Stomach (tissue), 8 donors: ENCODE measurements at regions not wholly inside any gene's neighbourhood (a gene's known extent, or its start where the extent isn't known, plus 50 kb on each side); places are given as distances from the start of the nearest gene placed in this dataset.

Source experiments
- DNase-seq, 2 donors: peaks; one replicate each; pipeline versions ENCODE4 v3.0.0 to v3.0.0-alpha.2; 2013 to 2019
- H3K27ac ChIP-seq, 5 donors: fragments of 200-600 bp in 4 of 5; sonication (generic) in 4 of 5; one replicate each; pipeline ENCODE4 v1.5.1; 2013 to 2019; ENCODE audit warnings: mild to moderate bottlenecking in 1 of 5, moderate library complexity in 1 of 5
- H3K27me3 ChIP-seq, 3 donors: fragments of 200-600 bp; sonication (generic); one replicate each; pipeline ENCODE4 v1.5.1; 2017 to 2019; ENCODE audit warnings: mixed run types in 1 of 3
- H3K36me3 ChIP-seq, 4 donors: fragments of 200-600 bp; sonication (generic); 1 replicate in 3 of 4; 2 replicates in 1 of 4; pipeline ENCODE4 v1.5.1; 2016 to 2019
- H3K4me1 ChIP-seq, 4 donors: fragments of 200-600 bp; sonication (generic); one replicate each; pipeline ENCODE4 v1.5.1; 2016 to 2019
- H3K4me3 ChIP-seq, 4 donors: fragments of 200-600 bp; sonication (generic) in 3 of 4; one replicate each; pipeline ENCODE4 v1.5.1; 2016 to 2019; ENCODE audit warnings: mild to moderate bottlenecking in 1 of 4
- H3K9me3 ChIP-seq, 4 donors: fragments of 200-600 bp; sonication (generic); one replicate each; pipeline ENCODE4 v1.5.1; 2016 to 2019
- CTCF ChIP-seq, 7 experiments: fragments of 450-650 bp in 4 of 7; fragments of 200-600 bp in 3 of 7; sonication (generic) in 3 of 7; IDR thresholded peaks; one replicate each; pipeline ENCODE4 v1.5.1; 2016 to 2019; ENCODE audit warnings: antibody characterized with exemption in 7 of 7, control low read depth in 2 of 7, mild to moderate bottlenecking in 1 of 7
- EP300 ChIP-seq: sonication (generic); formaldehyde crosslinking; IDR thresholded peaks from one replicate; pipeline ENCODE4 v1.6.1; 2017; ENCODE audit warnings: antibody characterized with exemption
- POLR2A ChIP-seq, 4 donors: fragments of 450-650 bp; IDR thresholded peaks; one replicate each; pipeline ENCODE4 v1.6.1; 2016; ENCODE audit warnings: antibody characterized with exemption in 4 of 4, control low read depth in 2 of 4, mild to moderate bottlenecking in 1 of 4, moderate library complexity in 1 of 4
- POLR2AphosphoS5 ChIP-seq, 3 donors: sonication (generic); formaldehyde crosslinking; IDR thresholded peaks; one replicate each; pipeline ENCODE4 v1.6.1; 2016; ENCODE audit warnings: antibody characterized with exemption in 3 of 3
- WGBS, 5 donors: extraction: QIAGEN DNeasy Blood & Tissue Kit in 3 of 5; methylation state at CpG; one replicate each; pipeline versions ENCODE4 v1.1.5 to v1.1.7; 2013 to 2018; 5-methylcytosine and 5-hydroxymethylcytosine counted together
- intact Hi-C: fragments of 100-400 bp; cut with DNase I; formaldehyde crosslinking; loops from one replicate; pipeline ENCODE4 v1.15.1; 2023; ENCODE audit warnings: low total_unique reads
- donor health status: healthy with polysubstance abuse.
- donor health status: Bipolar disorder and iron deficiency.
- donor health status: healthy.

GRCh38 chr3:182524711-182525401, 268.4 kb upstream of the ATP11B start:
- WGBS, 5 donors, result 24 to 47% (median 35%) methylated on average over 5 of the region's 5 CpGs
- peak in 1 of 2 donors; percentile 69 for DNase-seq
- Histone ChIP-seq H3K27me3 (no peaks in the 10 kb centered on the region), H3K4me1 (peaks cover 0 to 3% (median 0%) of the 10 kb centered on the region in 4 donors), H3K9me3 (no peaks in the 10 kb centered on the region), H3K4me3 (no peak overlapping the region), H3K27ac (peak overlapping the region in 2 of 5 donors; percentile 2 to 22), H3K36me3 (no peaks in the 10 kb centered on the region)
- TF ChIP-seq EP300 (no peak), CTCF (IDR thresholded peaks at IDR 0.05) (no peak), POLR2A (IDR thresholded peaks at IDR 0.05) (no peak), POLR2AphosphoS5 (IDR thresholded peaks at IDR 0.05) (no peak)
- intact Hi-C loops, result no loop called here

- WGBS, 5 donors, result 69 to 80% (median 72%) methylated on average over 4 of the region's 4 CpGs
- Histone ChIP-seq H3K4me3 (no peak overlapping the region), H3K27me3 (no peaks in the 10 kb centered on the region), H3K27ac (no peak overlapping the region), H3K4me1 (peaks cover 0 to 3% (median 0%) of the 10 kb centered on the region in 4 donors), H3K9me3 (no peaks in the 10 kb centered on the region), H3K36me3 (no peaks in the 10 kb centered on the region)
- TF ChIP-seq CTCF (IDR thresholded peaks at IDR 0.05) (no peak), POLR2A (IDR thresholded peaks at IDR 0.05) (no peak), EP300 (no peak), POLR2AphosphoS5 (IDR thresholded peaks at IDR 0.05) (no peak)
- DNase-seq, result no peak
- intact Hi-C loops, result no loop called here
Measured at GRCh38 chr3:182525766-182526374, 267.4 kb upstream of the ATP11B start.

- H3K4me3 ChIP-seq, result no peak overlapping the region
- DNase-seq, result no peak
- intact Hi-C loops, result no loop called here
- no peaks in the 10 kb centered on the region for H3K27me3 ChIP-seq
- H3K27ac ChIP-seq, result no peak overlapping the region
- peaks cover 0 to 3% (median 0%) of the 10 kb centered on the region in 4 donors for H3K4me1 ChIP-seq
- H3K9me3 ChIP-seq, result no peaks in the 10 kb centered on the region
- TF ChIP-seq CTCF (IDR thresholded peaks at IDR 0.05) (no peak), EP300 (no peak), POLR2AphosphoS5 (IDR thresholded peaks at IDR 0.05) (no peak), POLR2A (IDR thresholded peaks at IDR 0.05) (no peak)
- H3K36me3 ChIP-seq, result no peaks in the 10 kb centered on the region
Measured at GRCh38 chr3:182527745-182528144, 265.6 kb upstream of the ATP11B start.

GRCh38 chr3:182530316-182530715, 263.0 kb upstream of the ATP11B start:
- H3K9me3 ChIP-seq, result no peaks in the 10 kb centered on the region
- no peaks in the 10 kb centered on the region for H3K36me3 ChIP-seq
- no peaks in the 10 kb centered on the region for H3K27me3 ChIP-seq
- H3K4me3 ChIP-seq, result no peak overlapping the region
- H3K27ac ChIP-seq, result no peak overlapping the region
- TF ChIP-seq EP300 (no peak), POLR2AphosphoS5 (IDR thresholded peaks at IDR 0.05) (no peak), POLR2A (IDR thresholded peaks at IDR 0.05) (no peak), CTCF (IDR thresholded peaks at IDR 0.05) (no peak)
- intact Hi-C loops, result no loop called here
- H3K4me1 ChIP-seq, result no peaks in the 10 kb centered on the region
- WGBS, 5 donors, result 76 to 87% (median 86%) methylated on average over 3 of the region's 3 CpGs
- DNase-seq, result no peak
